ENCODE measurements at regions not wholly inside any gene's neighbourhood (a gene's known extent, or its start where the extent isn't known, plus 50 kb on each side); places are given as distances from the start of the nearest gene placed in this dataset.
A peak's percentile ranks its signal among the peaks of the same experiment; 100 is the strongest.

DNA sequence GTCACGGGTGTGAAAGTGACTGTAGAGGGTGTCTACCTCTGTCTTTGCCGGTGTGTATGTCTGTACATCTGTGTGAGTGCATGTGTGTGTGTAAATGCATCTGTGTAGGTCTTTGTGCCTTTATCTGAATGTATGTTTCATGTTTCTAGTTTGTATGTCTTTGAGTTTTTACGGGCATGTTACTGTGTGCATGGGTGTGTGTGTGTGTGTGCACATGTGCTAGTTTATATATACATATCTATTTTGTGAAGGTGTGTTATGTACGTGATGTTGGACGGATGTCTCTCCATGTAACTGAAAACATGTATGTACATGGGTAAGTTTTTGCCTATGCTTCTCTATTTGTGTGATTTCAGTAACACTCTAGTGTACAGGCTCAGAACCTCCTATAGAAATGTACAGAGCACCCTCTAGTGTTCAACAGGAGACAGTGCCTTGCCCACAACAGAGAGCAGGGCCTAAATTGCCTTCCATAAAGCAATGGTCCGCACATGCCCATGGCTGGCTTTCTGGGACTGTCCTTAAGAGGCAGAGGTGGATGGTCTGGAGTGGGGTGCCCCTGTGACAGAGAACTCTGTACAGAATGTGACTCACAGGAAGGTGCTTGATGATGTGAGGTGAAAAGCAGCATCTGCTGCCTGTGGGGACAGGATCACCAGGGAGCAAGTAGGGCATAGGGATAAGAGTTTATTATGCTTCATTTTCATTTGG lies 343.5 kb downstream of the RAPGEF2 start:
- H3K36me3 ChIP-seq (replicated peaks in 1 of 2; ENCODE audit: control insufficient read depth in 1 of 2, insufficient read depth in 2 of 2, low read length in 2 of 2), result no peaks in the 10 kb centered on the region
- peak; percentile 72 for DNase-seq (ENCODE audit: low spot score)
- intact Hi-C loops (cut with micrococcal nuclease; ENCODE audit: unreplicated experiment) (loop anchor here (1.0 to 2.0 kb wide), 2 partner anchors 105 to 240 kb away; no protein-coding TSS in a partner anchor), in situ Hi-C loops (cut with HindIII; ENCODE audit: extremely low pct_ligation_motif_present, low pct_unique_long_range_greater_than_20kb) (loop anchor here (25.0 kb wide), 1 partner anchor 584 kb away; no protein-coding TSS in a partner anchor)
- no peaks in the 10 kb centered on the region for H4K20me1 ChIP-seq (ENCODE audit: insufficient read depth, low read length)
- H3K4me3 ChIP-seq (replicated peaks in 1 of 3; ENCODE audit: insufficient read depth in 1 of 3, low read depth in 2 of 3, low read length in 3 of 3), result no peak overlapping the region
- ChIA-PET CTCF (ENCODE audit: low intra/inter-chr PET ratio, low total read pairs) (no interaction called here), POLR2A (no interaction called here)
- no peaks in the 10 kb centered on the region for H3K27me3 ChIP-seq (ENCODE audit: control insufficient read depth in 1 of 2, insufficient read depth in 2 of 2, low read length in 2 of 2)
- no peaks in the 10 kb centered on the region for H3K9me3 ChIP-seq (ENCODE audit: low read length)
- no peak for FAIRE-seq
- no peak overlapping the region for H3K27ac ChIP-seq (ENCODE audit: extremely low read length, insufficient read depth, low read length)
- BruUV-seq (replicated peaks), result no TSS peak
- WGBS (ENCODE audit: low lambda C conversion rate), result 33% methylated on average over 6 of the region's 6 CpGs
- no peak overlapping the region for H2AFZ ChIP-seq (ENCODE audit: low read length)
- peak; percentile 100 for ATAC-seq
- no peaks in the 10 kb centered on the region for H3K79me2 ChIP-seq (ENCODE audit: insufficient read depth, low read length)
- peaks cover 6% of the 10 kb centered on the region; the same call in 1 of the 2 replicates for H3K4me1 ChIP-seq (ENCODE audit: insufficient read depth, low read length)
- H3K4me2 ChIP-seq (ENCODE audit: low read depth, low read length), result peak overlapping the region; percentile 36
- no peak overlapping the region for H3K9ac ChIP-seq (ENCODE audit: insufficient read depth, low read depth, low read length)
- TF ChIP-seq ATM (IDR thresholded peaks at IDR 0.05; ENCODE audit: borderline replicate concordance) (no peak), ZMYM4 (CRISPR knock-in tag; IDR thresholded peaks at IDR 0.05) (peak; percentile 14; the same call in 1 of the 2 replicates), STAG1 (CRISPR knock-in tag; IDR thresholded peaks at IDR 0.05) (peak; percentile 91), SRSF9 (IDR thresholded peaks at IDR 0.05; ENCODE audit: borderline replicate concordance, insufficient read depth, low read depth, low read length, poor library complexity, severe bottlenecking) (no peak), KDM3A (CRISPR knock-in tag; IDR thresholded peaks at IDR 0.05; ENCODE audit: low read depth) (no peak), ZKSCAN8 (CRISPR knock-in tag; IDR thresholded peaks at IDR 0.05; ENCODE audit: borderline replicate concordance) (no peak), SETDB1 (CRISPR knock-in tag; IDR thresholded peaks at IDR 0.05; ENCODE audit: borderline replicate concordance) (no peak), PHF20 (CRISPR knock-in tag; IDR thresholded peaks at IDR 0.05) (no peak), ZNF576 (CRISPR knock-in tag; IDR thresholded peaks at IDR 0.05) (no peak), SKI (IDR thresholded peaks at IDR 0.05; ENCODE audit: partially characterized antibody) (no peak), MAFG (CRISPR knock-in tag; IDR thresholded peaks at IDR 0.05) (no peak), ZHX1 (CRISPR knock-in tag; IDR thresholded peaks at IDR 0.05; ENCODE audit: low read depth) (no peak)
- TF ChIP-seq, protein P1, sequence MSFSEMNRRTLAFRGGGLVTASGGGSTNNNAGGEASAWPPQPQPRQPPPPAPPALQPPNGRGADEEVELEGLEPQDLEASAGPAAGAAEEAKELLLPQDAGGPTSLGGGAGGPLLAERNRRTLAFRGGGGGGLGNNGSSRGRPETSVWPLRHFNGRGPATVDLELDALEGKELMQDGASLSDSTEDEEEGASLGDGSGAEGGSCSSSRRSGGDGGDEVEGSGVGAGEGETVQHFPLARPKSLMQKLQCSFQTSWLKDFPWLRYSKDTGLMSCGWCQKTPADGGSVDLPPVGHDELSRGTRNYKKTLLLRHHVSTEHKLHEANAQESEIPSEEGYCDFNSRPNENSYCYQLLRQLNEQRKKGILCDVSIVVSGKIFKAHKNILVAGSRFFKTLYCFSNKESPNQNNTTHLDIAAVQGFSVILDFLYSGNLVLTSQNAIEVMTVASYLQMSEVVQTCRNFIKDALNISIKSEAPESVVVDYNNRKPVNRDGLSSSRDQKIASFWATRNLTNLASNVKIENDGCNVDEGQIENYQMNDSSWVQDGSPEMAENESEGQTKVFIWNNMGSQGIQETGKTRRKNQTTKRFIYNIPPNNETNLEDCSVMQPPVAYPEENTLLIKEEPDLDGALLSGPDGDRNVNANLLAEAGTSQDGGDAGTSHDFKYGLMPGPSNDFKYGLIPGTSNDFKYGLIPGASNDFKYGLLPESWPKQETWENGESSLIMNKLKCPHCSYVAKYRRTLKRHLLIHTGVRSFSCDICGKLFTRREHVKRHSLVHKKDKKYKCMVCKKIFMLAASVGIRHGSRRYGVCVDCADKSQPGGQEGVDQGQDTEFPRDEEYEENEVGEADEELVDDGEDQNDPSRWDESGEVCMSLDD (CRISPR knock-in tag; IDR thresholded peaks at IDR 0.05; ENCODE audit: borderline replicate concordance), result no peak
- TF ChIP-seq, protein P2, sequence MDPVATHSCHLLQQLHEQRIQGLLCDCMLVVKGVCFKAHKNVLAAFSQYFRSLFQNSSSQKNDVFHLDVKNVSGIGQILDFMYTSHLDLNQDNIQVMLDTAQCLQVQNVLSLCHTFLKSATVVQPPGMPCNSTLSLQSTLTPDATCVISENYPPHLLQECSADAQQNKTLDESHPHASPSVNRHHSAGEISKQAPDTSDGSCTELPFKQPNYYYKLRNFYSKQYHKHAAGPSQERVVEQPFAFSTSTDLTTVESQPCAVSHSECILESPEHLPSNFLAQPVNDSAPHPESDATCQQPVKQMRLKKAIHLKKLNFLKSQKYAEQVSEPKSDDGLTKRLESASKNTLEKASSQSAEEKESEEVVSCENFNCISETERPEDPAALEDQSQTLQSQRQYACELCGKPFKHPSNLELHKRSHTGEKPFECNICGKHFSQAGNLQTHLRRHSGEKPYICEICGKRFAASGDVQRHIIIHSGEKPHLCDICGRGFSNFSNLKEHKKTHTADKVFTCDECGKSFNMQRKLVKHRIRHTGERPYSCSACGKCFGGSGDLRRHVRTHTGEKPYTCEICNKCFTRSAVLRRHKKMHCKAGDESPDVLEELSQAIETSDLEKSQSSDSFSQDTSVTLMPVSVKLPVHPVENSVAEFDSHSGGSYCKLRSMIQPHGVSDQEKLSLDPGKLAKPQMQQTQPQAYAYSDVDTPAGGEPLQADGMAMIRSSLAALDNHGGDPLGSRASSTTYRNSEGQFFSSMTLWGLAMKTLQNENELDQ (CRISPR knock-in tag; IDR thresholded peaks at IDR 0.05; ENCODE audit: borderline replicate concordance), result no peak
